T follicular helper cell (primary cell): ENCODE measurements at regions not wholly inside any gene's neighbourhood (a gene's known extent, or its start where the extent isn't known, plus 50 kb on each side); places are given as distances from the start of the nearest gene placed in this dataset.

ENCODE experiments used
- DNase-seq: peaks from one replicate; pipeline ENCODE4 v3.0.0-alpha.2; 2020; ENCODE audit warnings: low read depth

DNA sequence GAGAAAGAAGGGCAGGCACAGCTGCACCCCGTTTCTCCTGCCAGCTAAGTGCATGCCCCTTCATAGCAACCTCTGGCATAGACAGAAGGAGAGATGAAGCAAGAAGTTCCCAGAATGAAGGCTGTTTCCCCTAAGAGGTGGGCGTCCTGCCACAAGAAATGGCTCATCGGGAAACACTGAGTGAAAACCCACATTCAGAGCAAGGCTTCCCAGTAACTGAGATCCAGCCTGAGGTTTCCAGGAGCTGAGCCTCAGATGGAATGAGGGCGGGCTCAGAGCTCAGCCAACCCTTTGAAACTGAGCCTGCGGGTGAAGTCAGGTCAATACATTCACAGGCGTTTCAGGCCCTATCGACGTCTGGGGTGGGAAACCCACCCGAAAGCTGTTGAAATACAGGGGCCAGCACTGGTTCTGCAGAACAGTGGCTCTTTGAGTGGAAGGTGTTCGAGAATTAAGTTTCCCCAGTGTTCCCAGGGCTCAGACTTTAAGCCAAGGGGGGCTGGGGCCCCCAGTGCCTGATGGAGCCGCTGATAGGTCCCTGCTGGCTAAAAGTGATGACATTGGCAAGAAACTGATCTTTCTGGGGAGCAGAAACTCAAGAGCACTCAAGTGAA, 510.2 kb downstream of the RPS24 start:
- no peak for DNase-seq

DNA sequence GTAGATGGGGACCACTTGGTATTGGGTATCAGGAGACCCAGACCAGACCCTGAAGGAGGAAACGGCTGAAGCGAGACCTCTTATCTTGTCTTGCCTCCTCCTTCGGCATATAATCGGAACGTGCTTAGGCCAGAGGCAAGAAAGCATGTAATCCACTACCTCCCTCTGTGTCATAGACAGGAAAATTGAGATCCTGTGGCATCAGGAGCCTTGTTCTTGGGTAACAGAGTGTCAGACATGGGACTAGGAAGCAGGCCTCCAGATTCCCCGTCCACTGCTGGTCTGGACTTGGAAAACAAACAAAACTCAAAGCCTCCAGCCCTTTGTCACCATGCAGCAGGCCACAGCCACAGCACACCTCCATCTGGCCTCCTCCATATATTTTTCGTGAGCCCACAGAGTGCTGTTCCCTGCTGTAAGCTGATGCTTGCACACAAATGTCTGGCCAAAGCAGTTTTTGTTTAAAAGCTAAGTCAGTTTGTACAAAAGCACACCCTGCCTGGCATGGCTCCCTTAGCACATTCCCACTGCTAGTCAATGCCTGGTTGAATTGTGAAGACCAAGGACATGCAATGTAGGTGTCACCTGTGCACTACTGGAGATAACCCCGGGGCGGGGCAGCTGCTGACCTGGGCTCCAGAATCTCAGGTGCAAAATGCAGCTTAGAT, 510.9 kb downstream of the RPS24 start:
- DNase-seq: no peak

DNA sequence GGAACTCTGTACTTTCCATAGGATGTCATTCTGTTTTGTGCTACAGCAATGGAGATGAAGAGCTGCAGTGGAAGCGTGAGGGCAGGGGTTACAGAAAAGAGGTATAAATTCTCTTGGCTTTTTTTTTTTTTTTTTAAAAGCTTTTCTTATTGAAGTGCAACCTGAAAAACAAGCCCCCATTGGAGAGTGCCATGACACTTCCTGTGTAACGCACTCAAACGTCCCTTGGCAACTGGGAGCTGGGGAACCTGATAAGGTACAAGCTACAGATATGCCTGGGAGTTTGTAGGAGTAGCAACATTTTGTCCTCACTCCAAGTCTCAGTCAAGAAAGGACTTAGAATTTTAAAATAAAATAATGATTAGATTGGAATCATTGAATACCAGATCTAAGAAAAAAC, 512.1 kb downstream of the RPS24 start:
- DNase-seq: no peak

DNA sequence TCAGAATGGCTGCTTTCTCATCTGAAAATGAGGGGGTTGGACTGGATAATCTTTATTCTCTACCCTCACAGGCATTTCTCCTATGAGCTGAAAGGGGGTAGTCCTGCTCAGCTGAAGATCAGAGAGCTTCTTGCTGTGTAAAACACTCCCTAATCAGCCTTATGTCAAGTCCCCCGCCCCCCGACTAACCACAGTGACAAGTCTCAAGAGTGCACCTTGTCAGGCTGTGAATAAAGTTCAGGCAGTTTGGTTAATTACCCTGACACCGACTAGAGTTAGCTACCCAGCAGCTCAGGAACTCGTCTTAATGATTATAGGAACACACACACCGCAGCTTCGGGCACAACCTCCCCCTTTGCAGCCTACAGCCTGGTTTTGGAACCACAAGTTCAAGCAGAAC, 513.7 kb downstream of the RPS24 start:
- no peak for DNase-seq

DNA sequence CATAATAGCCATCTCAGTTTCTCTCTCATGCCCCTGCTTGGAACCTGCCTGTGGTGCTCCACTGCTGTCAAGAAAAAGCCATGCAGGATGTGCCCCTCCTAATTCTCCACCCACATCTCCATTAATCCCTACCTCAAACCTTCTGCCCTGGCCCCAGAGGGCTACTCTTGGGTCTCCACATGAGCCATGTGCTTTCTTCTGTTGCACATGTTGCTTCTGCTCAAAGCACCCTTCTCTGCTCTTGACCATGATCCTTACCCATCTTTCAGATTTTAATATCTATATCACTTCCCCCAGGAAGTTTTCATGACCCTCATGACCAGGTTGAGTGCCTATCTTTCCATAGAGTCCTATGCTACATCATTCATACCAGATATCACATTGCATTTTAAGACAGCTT, 514.2 kb downstream of the RPS24 start:
- DNase-seq: no peak

DNA sequence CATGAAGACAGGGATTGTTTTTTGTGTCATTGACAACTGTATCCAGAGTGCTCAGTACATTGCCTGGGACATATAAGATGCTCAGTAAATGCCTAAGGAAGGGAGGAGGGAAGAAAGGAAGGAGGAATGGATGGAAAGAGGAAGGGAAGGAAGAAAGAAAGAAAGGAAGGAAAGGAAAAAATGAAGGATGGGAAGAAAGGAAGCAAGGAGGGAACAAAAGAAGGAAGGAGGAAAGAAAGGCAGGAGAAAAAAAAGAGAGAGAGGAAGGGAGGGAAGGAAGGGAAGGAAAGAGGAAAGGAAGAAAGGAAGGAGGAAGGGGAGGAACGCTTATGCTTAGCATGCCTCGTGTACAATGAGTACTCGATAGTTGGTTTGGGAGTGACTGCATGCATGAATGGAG, 514.7 kb downstream of the RPS24 start:
- no peak for DNase-seq

DNA sequence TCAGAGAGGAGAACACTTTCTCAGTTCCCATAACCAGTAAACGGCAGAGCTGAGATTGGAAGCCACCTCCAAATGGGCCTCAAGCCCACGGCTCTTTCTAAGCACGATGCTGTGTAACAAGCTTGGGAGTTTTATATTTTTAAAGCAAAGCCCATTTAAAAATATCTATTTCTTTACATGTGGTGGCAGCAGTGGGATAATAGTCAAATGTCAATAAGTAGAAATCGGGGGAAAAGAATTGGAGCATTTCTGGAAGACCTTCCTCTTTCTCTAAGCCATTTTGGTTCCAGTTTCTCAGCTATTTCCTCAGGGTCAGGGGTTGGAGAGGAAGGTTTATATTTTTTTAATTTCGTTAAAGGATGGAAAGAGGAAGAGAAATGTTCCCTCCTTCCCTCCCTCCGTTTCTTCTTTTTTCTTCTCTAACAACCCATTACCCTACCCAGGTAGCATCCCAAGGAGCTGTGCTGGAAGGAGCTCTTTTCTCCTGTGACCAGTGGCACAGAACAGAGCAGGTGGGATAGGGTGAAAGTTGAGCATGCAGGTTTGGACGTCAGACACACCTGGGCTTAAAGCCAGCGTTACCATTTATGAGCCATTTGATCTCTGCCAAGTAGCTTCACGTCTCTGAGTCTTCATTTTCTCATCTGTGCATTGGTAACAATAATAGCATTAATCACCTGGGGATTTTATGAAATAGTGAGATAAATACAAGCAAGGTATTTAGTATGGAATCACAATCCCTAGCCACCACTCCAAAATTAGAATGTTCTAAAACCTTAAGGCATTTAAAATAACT, 515.7 kb downstream of the RPS24 start:
- DNase-seq: no peak

DNA sequence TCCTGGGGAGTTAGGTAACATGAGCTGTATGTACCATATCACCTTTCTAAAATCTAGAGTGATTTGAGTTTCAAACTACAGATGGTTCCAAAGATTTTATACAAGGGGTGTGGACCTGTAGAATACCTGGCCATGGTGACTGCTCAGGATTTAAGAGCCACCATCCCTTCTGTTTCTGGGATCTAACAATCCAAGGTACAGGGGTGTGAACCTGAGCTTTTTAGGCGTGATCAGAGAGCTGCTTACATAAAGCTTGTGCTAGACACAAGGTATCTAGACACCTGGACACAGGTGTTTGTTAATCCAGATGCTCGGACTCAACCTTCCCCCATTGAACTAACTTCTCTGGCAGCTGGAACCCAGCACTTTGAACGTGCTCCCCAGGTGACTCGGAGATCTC, 516.4 kb downstream of the RPS24 start:
- no peak for DNase-seq

DNA sequence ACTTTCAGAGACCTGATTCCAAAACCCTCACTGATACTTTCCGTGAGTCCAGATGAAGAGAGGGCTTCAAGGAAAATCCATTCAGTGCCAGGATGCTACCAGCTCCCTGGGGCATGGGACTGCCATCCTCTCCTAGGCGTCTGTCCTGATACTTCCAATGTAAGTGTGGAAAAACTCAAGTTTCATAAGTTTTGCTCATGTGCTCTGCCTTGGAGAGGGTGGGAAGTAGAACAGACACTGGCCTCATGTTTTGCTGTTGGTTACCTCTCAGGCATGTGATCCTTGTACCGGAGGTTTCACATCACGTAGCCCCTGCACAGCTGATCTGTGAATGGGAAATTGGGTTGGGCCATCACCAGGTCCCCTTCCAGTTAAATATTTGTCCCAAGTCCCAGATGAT, 517.1 kb downstream of the RPS24 start:
- DNase-seq: no peak

DNA sequence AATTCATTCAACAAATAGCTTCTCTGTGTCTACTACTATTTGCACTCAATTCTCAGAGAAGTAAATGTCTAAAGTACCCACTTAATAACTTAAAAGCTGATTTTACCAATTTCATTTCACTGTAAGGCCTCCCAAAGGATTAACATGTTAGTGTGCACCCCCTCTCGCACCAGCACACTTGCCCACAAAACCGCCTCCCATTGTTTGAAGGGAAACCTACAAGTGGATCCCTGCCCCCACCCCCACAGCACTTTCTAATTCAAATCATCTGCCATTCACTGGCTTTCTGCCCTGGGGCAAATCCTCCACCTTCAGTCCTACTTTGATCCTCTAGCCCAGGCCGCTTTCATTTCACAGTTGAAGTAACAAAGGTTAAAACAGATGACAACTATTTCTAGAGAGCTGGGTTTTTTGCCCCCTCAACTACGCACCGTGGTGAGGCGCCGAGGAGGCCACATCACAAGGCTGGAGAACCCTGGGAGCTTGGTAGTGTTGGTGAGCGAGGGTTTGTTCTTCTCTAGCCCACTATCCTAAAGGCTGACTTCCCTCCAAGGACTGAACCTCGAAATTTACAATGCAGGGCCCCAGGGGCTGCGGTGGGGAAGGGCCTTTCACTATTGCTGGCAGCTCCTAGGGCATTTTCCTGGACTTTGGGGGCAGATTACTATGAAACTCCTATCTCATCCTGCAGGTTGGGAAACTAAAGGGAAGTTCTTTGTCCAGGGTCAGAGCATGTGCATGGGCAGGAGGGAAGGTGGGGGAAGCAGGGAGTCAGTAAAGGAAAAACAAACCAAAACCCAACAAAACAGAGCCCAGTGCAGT, 517.4 kb upstream of the ZMIZ1 start:
- no peak for DNase-seq

DNA sequence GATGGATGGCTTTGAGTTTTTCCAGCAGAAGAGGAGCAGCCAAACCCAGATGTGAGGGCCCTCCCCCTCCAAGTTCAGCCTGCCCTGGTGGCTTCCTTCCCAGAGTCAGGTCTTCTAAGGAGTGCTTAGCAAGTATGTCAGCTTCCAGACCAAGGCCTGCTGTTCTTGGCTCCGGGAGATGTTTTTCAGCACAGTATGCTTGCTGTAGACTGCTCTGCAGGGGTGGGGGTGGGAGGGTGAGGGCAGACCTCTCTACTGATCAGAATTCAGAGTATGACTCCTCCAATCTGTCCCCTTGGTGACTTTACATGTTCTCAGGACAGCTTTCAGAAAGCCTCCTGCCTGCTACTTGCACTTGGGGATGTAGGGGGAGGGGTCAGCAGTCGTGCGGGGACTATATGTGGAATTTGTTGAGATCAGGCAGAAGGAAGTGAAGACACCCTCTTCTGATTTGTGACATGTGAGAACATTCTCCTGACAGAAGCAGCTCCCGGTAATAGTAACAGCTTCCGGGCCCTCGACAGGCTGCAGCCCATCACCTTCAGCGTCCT, 516.4 kb upstream of the ZMIZ1 start:
- no peak for DNase-seq

DNA sequence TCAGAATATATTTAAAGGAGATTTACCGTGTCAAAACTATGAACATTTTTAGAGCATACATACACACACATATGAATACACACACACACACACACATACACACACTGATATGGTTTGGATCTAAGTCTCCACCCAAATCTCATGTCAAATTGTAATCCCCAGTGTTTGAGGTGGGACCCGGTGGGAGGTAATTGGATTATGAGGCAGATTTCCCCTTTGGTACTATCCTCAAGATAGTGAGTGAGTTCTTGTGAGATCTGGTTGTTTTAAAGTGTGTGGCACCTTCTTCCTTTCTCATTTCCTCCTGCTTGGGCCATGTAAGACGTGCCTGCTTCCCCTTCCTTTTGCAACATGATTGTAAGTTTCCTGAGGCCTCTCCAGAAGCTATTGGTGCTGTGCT, 515.0 kb upstream of the ZMIZ1 start:
- DNase-seq: no peak

DNA sequence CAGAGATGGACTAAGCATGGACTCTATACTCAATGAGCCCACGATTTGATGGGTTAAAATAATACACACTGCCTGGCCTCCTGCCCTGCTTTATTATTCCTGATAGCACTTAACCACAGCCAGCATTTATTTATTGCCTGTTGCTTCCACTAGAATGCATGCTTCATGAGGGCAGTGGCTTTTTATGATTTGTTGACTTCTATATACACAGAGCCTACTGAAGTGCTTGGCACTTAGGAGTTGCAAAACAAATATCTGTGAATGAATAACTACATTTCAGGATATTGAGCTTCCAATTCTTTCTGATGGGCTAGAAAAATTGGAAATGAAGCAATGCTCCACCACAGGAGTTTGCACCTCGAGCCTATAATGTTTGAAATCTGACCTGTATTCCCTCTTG, 513.6 kb upstream of the ZMIZ1 start:
- DNase-seq: no peak

DNA sequence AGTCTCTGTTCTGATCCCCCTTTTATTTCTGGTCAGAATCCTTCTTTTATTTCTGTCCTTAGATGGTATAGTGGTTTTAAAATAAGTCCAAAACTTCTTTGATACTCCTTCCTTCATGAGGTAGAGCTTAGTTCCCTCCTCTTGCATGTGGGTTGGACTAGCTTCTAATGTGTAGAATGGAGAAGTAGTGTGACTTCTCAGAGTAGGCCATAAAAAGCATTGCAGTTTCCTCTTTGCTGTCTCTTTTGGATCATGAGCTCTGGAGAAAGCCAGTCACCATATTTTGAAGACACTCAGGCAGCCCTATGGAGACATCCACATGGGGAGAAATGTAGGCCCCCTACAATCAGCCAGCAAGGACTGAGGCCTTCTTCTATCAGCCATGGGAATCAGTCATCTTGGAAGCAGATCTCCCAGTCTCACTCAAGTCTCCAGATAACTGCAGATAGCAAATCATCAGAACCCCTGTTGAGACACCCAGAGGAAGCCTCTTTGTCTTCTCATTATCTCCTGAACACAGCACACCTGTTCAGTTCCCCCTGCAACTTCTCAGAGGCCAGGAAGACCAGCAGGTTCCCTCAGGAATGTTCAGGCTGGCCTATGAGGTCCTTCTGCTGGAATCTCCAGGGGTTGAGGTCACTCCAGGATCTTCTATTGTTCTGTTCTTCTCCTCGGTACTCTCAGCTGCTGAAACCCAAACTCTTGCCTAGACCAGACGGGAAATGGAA, 511.9 kb upstream of the ZMIZ1 start:
- DNase-seq: no peak

DNA sequence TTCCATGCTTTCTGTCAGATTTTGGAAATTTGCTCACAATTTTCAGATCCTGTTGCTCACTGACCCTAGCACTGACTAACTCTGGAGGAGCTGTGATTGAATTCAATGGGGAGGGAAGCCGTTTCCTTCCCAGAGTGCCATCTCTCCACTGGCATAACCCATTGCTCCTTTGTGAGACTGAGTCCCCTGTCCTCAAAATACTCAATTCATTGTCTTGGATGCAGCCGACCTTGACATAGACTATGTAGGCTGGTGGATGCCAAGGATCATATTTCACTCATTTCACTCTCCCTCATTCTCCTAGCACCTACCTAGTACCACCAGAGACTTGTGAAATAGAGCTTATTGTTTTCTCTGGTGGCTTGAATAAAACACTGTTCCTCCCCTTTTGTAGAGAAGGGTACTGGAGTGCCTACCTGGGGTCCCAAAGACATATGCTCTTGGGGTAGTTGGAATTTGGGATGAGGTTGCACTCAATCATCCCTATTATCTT, 511.3 kb upstream of the ZMIZ1 start:
- no peak for DNase-seq

DNA sequence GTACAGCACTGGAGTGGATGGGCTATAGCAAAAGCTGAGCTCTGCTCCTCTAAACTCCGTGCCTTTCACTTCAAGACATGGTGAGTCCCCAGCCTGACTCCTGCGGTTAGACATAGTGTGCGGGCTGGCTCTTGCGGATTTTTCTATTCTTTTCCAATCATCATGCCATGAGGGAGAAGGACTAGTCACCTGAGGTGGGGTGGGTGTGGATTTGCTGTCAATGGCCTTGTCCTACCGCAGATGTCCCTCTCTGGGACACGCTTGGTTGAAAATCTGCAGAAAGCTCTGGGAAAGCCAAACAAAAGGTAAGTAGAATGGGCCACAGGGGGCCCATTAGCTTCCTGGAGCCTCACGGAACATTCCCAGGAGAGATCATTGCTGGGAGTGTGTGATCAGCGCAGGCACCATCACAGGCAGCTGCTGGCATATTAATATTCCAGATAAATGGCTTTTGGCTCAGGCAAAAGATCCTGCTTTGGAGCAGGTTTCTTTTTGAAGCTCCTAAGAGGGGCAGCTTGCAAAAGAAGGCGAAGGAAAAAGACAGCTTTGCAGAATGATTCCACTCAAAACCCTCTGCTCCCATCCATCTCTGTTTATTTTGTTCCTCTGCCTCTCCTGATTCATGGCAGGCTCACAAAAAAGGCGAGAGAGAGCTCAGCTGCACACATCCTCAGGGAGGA, 509.0 kb upstream of the ZMIZ1 start:
- no peak for DNase-seq

DNA sequence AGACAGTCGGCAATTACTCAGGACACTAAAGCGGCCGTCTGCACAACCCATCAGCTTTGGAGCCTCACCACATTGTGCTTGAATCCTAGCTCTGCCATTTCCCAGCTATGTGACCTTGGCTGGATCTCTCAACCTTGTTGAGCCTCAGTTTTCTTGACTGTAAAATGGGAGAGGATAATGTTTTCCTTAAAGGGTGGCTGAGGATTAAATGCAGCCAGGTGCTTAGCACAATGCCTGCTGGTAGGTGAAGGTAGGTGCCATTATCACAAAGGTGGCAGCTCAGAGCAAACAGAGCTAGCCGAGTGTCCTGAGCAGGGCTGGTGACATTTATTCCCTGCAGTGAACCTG, 508.5 kb upstream of the ZMIZ1 start:
- DNase-seq: no peak

DNA sequence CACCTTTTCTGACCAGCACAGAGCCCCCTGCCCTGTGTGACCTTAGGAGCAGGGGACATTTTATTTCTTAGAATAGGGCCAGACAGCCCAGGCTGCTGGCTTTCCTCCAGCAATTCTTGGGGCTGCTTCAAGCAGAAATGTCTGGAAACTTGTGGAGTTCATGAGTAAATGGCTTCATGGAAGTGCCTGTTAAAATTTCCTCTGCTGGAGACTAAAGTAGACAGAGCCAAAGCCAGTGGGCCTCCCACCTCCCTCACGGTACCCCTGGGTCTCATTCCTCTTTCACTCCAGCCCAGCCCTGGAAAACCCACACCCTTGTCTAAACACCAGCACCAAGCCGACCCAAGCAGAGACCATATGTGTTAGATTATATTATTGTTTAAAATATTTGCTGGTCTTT, 505.5 kb upstream of the ZMIZ1 start:
- no peak for DNase-seq

DNA sequence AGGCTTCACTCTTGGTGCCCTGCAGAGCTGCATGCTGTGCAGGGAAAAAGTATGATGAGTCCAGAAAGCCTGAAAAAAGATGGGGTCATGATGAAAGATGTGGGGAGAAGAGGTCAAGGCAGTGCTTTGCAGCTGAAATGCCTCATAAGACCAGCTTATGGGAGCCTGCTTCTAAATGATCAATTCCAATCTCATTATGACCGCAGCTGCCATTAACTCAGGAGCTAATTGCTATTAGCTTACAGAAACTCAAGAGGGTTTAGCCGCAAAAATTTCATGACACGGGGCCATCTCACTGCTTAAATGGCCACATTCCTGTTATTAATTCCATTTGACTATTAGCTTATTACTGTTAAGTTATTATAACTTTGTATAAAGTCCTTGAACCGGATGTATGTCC, 502.9 kb upstream of the ZMIZ1 start:
- DNase-seq: no peak

DNA sequence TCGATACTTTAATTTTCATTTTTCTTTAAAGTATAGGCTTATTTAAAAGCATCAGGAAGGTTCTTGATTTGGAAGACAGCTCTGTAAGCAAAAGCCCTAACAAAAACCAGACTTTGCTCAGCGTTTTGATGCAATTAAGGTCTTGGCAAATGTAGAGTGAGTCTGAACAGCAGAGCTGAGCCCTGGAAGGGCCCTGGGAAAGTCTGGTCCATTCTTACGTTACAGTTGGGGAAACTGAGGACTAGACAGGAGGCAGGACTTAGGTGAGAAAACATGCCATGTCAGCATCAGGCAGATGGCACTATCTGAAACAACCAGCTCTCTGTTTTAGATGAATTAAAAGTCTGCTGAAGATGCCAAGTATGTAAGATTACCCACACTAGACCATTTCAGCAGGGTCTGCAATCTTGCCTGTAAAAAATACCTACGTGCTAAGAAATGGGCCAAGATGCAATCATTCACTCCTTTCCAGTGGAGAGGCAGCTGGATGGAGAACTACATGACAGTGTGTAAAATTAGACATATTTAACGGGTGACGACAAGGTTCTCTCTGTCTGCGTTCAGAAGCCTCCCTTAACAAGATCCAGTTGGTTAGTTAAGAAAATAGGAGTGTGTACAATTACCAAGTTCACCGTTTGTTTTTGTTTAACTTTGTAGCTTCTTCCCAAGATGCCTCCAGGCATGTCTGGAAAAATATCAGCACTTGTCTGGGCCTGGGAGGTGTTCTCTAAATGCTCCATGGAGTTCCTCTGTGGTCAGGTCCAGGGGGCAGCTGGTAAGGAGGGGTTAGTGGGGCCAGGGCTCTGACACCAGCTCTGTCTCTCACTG, 502.3 kb upstream of the ZMIZ1 start:
- DNase-seq: no peak
